GM18499 (cell line): ENCODE measurements at regions not wholly inside any gene's neighbourhood (a gene's known extent, or its start where the extent isn't known, plus 50 kb on each side); places are given as distances from the start of the nearest gene placed in this dataset.
"Not testable (repeated sequence)": the region's sequence is repeated elsewhere in the genome, so short reads cannot be mapped to it uniquely, and the experiment has no call there.

ENCODE experiments used
- ATAC-seq: cut with Tn5 transposase; IDR thresholded peaks from one replicate; pipeline ENCODE4 v1.9.1; 2021; ENCODE audit warnings: moderate number of reproducible peaks; ENCODE audit not compliant: insufficient read depth, unreplicated experiment

DNA sequence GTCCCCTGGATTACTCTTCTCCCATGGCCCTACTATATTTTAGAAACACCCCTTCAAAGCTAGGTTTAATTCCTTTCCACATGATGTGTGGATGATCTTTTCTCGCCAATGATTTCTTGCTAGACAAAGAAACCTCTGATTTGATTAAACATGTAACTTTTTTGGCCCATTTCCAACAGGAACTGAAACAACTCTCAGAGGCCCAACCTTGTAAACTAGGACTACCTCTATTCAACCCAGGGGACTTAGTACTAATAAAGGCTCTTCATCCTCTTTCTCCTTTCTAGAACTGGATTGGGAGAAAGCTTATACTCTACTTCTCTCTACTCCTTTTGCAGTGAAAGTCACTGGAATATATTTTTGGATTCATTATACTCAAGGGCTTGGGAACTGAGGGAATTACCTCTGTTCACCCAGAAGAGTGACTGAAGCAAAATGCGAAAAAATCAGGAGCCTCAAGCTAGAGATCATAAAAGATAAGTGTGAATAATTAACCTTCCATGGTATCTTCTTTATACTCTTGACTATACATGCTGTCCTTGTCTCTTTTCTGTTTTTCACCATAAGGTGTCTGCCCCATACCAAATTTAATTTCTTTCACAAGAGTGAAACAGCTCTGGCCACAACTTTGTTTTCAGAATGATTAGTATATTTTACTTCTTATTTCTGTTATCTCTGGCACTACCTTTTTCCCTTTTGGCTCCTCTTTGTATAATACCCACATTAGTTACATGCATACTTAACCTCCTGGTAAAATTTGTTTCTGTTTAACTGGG, 977.6 kb downstream of the SLITRK5 start:
- ATAC-seq, result no peak

DNA sequence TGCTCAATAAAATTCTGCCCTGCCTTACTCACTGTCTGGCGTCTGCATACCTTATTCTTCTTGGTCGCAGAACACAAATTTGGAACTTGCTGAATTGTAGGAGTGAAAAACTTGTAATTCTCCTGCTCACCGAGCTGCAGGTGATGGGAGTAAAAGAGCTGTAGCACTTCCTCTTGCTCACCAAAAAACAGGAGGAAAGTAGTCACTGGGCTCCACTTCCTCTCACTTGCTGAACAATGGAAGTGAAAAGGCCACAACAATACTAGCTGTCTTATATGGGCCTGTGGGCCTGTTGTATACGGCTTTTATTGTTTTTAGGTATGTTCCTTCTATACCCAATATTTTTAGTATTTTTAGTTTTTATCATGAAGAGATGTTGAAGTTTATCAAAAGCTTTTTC, 978.7 kb downstream of the SLITRK5 start:
- ATAC-seq, result no peak

- no peak for ATAC-seq
These were observed 980.4 kb downstream of the SLITRK5 start for GRCh38 chr13:88651531-88651930.

DNA sequence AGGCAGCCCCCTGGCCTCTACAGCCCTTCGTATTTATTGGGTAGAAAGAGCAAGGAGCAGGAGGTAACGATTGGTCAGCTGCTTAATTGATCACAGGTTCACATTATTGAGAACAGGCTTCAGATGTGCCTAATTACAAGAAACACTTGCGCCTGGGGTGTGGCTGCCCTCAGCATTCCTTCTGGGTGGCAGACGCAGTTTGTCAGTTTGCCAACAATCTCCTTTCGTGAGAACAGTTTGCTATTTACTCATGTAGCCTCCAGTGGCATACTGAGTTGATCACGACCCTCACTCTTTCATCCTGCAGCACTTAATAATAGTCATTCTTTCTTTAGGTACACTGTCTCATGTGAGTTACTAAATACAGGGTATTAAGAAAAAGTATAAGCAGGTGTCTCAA, 985.6 kb downstream of the SLITRK5 start:
- no peak for ATAC-seq

- no peak for ATAC-seq
These were observed 999.3 kb downstream of the SLITRK5 start for GRCh38 chr13:88670509-88670908.

- ATAC-seq, result no peak
These were observed 1003.7 kb downstream of the SLITRK5 start for GRCh38 chr13:88674841-88675240.

GRCh38 chr13:88675347-88675996, 1004.3 kb downstream of the SLITRK5 start:
- no peak for ATAC-seq

GRCh38 chr13:88676016-88676415, 1004.8 kb downstream of the SLITRK5 start:
- no peak for ATAC-seq

DNA sequence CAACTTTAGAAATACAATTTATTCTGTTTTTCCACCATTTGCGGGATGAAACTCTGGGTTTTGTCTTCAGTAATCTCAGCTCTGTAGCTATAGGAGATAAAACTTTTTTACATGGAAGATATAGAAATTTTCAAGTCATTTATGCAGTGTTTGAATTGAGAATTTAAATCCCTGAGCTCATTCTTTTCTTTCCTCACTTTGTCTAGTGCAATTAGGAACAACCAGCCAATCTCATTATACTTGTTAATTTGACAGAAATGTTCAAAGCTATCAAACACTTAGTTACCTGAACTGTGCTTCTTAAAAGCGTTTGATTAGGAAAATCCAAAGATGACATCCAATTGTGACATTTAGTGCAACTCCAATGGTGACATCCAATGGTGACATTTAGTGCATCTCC, 1014.3 kb downstream of the SLITRK5 start:
- no peak for ATAC-seq

DNA sequence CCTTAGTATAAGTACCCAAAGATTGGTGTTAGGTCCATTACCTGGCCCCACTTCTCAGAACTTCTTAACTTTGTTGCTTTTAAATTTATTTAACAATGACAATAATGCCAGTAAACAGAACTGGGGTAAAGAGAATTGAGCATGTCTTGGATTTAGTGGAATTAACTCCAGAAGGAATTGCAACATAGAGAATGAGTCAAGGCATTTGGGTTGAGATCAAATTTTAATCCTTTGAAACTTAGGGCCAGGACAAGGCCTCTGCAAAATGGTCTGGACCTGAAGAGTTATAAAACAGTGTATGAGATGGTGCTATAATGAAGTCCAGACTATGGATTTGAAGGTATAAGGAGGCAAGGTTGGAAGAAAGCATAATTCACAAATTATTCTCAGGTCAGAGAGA, 1030.4 kb downstream of the SLITRK5 start:
- no peak for ATAC-seq

DNA sequence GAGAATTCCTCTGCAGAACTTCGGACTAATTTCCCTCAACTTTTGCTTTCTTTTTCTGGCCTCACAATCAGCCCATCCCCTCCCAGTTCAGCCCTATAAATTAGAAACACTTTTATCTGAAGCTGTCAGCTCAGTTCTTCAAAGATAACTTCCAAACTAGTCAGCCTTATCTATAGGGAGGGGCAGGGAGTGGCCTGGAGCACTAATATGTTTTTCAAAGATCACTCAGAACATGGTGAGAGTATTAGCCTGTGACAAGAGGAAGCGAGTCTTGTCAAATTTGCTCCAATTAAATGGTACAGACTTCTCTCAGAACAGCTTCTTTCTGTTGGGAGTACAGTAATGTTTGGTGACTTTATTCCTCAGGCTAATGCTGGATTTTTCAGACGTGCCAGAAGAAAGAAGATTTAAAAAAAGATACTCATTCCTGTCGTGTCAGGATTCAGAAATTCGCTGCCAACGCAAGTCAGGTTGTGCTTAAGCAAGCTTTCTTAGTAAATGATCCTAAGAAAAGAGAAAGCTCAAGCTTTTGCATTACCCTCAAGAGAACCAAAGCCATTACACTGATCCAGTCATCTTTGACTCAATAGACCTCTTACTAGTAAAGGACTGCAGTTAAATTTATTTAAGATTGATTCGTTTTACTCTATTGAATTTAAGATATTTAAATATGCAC, 1033.6 kb downstream of the SLITRK5 start:
- no peak for ATAC-seq

- ATAC-seq, result no peak
These were observed 1036.5 kb downstream of the SLITRK5 start for GRCh38 chr13:88707646-88708045.

GRCh38 chr13:88717946-88718345, 1046.8 kb downstream of the SLITRK5 start:
- ATAC-seq, result no peak

GRCh38 chr13:88718781-88719180, 1047.6 kb downstream of the SLITRK5 start:
- no peak for ATAC-seq

DNA sequence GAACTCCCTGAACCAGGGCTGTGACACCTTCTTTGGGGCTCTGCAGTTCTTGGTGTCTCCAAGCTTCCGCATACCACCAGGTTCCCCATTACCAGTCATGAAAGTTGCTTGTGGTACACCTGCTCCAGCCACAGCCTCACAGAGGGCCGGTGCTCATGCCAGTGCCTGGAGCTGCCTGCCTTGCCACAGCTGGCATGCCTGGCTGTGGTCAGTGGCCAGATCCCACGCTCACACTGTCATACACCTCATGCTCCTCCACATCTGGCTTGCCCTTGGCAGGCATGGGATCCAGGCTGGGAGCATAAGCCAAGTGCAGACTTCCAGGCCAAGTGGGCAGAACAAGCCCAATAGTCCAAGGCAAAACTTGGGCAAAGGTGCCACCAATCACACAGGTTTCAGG, 1054.9 kb downstream of the SLITRK5 start:
- no peak for ATAC-seq

DNA sequence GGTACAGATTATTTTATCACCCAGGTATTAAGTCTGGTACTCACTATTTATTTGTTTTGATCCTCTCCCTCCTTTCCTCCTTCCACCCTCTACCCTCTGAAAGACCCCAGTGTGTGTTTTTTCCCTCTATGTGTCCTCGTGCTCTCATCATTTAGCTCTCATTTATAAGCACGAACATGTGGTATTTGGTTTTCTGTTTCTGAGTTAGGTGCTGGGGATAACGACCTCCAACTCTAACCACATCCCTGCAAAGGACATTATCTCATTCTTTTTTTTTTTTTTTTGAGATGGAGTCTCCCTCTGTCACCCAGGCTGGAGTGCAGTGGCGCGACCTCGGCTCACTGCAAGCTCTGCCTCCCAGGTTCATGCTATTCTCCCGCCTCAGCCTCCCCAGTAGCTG, 1056.1 kb downstream of the SLITRK5 start:
- ATAC-seq, result not testable (repeated sequence)

DNA sequence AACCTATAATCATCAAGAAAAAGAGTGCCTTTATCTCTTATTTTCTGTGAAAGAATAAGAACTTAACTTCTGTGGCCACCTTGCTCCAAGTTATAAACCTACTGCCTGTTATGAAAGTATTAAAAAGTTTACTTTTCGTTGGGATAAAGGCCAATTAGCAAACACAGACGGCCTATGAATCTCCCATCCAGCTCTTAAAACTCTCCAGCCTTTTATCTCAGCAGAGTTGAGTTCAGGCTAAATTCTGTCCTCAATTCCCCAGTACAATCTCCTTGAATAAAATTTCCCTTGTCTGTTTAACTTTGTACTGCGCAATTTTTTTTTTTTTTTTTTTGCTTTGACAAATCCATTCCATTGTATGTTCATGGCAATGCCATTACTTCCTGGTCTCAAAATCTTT, 1058.4 kb downstream of the SLITRK5 start:
- ATAC-seq, result no peak

GRCh38 chr13:88736026-88736425, 1064.9 kb downstream of the SLITRK5 start:
- no peak for ATAC-seq

- no peak for ATAC-seq
These were observed 1068.0 kb downstream of the SLITRK5 start for GRCh38 chr13:88739195-88739594.

GRCh38 chr13:88744289-88744688, 1073.1 kb downstream of the SLITRK5 start:
- ATAC-seq, result no peak

- no peak for ATAC-seq
These were observed 1073.8 kb downstream of the SLITRK5 start for GRCh38 chr13:88745011-88745410.
